GM18870 (cell line): ENCODE measurements at regions not wholly inside any gene's neighbourhood (a gene's known extent, or its start where the extent isn't known, plus 50 kb on each side); places are given as distances from the start of the nearest gene placed in this dataset.

Source experiments
- ATAC-seq: cut with Tn5 transposase; IDR thresholded peaks from one replicate; pipeline ENCODE4 v1.9.1; 2021; ENCODE audit warnings: moderate library complexity; ENCODE audit not compliant: unreplicated experiment

GRCh38 chr4:74610491-74610890 lies 165.6 kb downstream of the AREG start:
- ATAC-seq, result no peak

- no peak for ATAC-seq
Observed at GRCh38 chr4:74612837-74613236, 167.9 kb downstream of the AREG start.

- no peak for ATAC-seq
Observed at GRCh38 chr4:74613266-74613665, 168.3 kb downstream of the AREG start.

DNA sequence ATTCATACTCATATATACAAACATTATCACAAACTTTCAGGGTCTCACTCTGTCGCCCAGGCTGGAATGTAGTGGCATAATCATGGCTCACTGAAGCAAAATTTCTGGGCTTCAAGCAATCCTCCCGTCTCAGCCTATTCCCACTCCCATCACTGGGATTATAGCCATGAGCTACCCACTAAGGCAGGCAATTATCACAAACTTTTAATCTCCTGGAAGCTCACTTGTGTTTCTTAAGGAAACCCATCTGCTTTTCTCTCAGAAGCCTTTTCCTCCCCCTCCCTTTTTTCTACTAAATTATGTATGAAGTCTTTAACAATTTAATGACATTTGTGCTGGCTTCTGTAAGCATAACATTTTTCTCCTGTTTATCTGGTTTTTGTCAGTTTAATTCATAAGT lies 170.5 kb downstream of the AREG start:
- ATAC-seq, result no peak

GRCh38 chr4:74618166-74618565 lies 173.2 kb downstream of the AREG start:
- no peak for ATAC-seq

DNA sequence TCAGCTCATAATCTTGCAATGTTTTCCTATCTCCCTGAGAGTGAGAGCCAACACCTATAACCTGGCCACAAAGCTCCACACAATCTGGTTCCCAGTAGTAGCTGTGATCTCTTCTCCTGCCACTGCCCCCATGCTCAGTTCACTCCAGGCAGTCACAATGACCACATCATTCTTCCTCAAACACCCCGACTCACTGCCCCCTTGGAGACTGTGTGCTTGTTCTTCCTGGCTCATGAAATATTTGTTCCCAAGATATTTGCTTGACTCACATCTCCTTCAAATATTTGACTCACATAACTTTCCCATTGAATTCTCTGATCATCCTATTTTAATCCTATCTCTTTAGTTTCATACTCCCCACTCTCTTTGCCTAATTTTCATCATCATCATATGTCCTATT lies 173.7 kb downstream of the AREG start:
- ATAC-seq, result no peak

DNA sequence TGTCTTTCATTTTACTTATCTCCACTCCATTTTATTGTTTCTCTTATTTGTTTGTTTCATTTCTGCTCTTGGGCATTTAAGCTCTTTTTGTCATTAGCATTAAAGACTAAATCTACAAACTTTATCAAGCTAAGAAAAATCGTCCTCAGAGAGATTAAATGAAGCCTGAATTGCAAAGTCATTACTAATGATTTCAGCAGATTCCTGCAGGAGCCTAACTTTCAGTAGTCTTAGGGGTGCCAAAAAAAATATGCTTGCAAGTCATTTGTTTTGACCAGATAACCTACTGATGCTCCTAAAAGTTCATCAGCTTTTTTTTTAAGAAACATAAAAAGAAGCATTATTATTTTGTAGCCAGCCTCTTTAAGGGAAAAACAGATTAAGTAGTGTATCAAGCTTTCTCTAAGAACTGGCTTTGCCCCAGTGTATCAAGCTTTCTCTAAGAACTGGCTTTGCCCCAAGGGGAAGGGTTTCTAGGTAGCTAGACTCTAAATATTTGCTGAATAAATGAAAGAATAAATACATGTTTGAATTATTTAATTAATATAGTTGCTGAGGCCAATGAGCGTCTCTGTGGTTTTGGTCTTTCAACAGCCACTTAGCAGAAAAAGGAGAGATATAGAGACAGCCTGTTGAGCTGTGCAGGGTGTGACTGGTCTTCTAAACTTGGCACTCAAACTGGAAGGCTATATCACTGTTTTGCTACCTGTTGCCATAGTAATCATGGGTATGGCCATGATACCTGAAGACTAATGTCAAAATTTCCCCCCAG lies 174.2 kb downstream of the BTC start:
- no peak for ATAC-seq

- no peak for ATAC-seq
Observed at GRCh38 chr4:74621616-74622015, 172.7 kb downstream of the BTC start.

GRCh38 chr4:74623041-74623440 lies 171.3 kb downstream of the BTC start:
- peak; percentile 79 for ATAC-seq

- ATAC-seq, result no peak
Observed at GRCh38 chr4:74624351-74625151, 169.8 kb downstream of the BTC start.

- ATAC-seq, result no peak
Observed at GRCh38 chr4:74625981-74626380, 168.3 kb downstream of the BTC start.

GRCh38 chr4:74627093-74627492 lies 167.2 kb downstream of the BTC start:
- ATAC-seq, result no peak

- ATAC-seq, result no peak
Observed at GRCh38 chr4:74627504-74627903, 166.8 kb downstream of the BTC start.

DNA sequence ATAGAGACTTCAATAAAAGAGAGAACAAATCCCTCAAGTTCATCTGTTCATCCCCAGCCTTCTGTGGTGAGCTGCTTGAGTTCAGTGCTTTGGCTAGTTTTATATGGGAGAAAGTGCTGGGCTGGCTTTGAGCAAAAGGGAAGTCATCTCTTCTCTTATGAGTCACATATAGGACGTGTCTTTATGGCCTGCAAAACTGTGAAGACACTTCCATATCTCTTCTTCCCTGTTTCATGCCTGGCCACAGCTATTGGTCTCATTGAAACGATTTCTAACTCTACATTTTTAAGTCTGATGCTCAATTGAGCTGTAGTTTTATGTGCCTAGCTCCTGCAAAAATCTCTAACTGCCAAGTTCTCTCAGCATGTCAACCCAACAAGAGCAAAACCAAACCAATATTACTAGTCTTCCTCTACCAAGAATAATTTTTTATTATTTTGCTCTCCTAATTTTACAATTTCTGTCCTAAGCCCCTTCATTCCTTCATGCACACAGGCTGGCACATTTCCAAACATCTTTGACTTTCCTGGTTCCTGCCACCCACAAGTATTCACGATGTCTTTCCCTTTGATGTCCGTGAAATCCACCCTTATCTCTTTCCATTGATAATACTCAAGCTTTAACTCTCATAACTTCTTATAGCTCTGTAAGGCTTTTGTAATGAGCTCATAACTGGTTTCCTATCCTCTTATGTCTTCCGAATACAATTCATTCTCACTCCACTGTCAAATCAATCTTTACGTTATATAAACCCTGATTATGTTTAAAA lies 165.3 kb downstream of the BTC start:
- ATAC-seq, result no peak

DNA sequence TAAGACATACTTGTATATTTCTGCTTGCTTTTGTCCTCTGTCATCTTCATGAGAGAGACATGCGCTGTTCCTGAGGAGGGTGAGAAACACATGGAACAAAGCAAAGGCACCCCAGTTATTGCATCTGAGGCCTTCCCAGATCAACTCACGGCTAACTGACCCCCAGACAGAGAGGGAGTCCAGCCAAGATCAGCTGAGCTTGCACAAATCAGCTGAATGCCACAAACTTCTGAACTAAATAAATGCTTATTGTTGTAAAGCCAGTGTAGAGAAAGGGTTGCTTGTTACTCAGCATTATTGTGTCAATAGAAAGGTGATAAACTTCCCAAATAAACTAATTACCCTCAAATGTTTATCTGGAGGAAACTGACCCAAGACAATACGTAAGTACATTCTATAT lies 163.8 kb downstream of the BTC start:
- no peak for ATAC-seq

GRCh38 chr4:74631338-74631737 lies 163.0 kb downstream of the BTC start:
- no peak for ATAC-seq

DNA sequence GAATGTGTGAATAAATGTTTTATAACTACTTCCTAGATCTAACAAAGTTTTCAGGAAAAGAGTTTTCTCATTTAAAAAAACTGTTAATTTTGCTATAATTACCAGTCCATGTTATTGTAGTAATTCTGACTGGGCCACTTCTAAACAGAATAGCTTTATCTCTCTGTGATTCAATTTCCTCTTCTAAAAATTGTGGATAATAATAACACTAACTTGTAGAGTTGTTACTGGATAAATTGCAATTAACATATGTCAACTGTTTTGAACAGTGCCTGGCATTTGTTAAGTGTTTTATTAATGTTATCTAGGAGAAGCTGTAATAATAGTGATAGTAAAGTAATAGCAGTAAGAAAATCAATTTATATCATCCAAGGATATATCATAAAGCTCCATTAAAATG lies 162.3 kb downstream of the BTC start:
- no peak for ATAC-seq

GRCh38 chr4:74632634-74633033 lies 161.7 kb downstream of the BTC start:
- no peak for ATAC-seq

GRCh38 chr4:74635074-74635473 lies 159.2 kb downstream of the BTC start:
- ATAC-seq, result no peak

DNA sequence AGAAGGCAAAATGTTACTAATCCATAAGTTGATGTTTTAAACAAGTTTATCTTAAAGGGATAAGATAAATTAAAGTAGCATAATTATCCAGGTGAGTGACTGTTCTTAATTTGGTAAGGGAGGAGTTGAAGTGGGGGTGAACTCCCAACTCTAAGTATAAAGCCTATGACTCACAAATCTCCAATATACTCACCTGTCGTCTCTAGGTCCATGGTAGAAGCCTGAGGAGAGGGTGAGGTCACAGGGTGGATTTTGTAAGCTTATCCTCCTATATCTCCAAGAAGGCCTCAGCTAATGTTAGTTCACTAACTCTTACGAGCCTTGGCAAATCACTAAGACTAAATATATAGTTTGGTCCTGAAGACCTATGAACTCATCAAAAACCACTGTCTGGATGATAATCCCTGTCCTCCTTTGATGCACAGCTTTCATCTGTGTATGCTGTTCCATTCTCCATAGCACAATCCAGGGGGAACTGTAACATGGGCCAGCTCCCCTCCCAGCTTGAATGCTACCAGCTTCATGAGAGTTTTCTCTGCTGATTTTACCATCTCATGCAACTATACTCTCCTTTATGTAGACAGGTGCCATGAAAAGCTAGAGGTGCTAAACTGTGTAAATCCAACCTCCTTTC lies 158.7 kb downstream of the BTC start:
- no peak for ATAC-seq

DNA sequence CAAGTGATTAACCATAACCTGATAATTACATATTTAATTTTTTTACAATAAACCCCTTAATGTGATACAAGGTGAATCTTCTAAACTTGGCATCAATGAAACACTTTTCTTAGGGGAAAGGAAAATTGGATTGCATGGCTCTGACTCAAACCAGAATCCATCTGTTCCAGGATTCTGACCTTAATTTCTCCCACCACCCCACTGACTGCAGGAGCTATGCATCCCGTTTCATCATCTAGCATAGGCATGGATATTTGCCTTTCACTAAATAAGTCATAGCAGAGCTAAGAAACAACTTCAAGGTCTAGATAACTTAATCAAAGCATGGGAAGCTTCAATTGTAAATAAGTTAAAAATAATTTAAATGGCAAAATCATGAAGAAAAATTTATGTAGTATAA lies 156.3 kb downstream of the BTC start:
- ATAC-seq, result no peak
